GM12865 (cell line): ENCODE measurements at regions not wholly inside any gene's neighbourhood (a gene's known extent, or its start where the extent isn't known, plus 50 kb on each side); places are given as distances from the start of the nearest gene placed in this dataset.
A peak's percentile ranks its signal among the peaks of the same experiment; 100 is the strongest.

Source experiments
- DNase-seq: peaks from one replicate; pipeline ENCODE4 v3.0.0; 2010; ENCODE audit warnings: low read depth
- H3K4me3 ChIP-seq: 2 replicates; pipeline ENCODE4 v1.5.1; 2011; ENCODE audit warnings: mild to moderate bottlenecking, low read depth, low read length, control low read depth
- TF ChIP-seq, protein P1 (sequence below): IDR thresholded peaks from 2 replicates; pipeline ENCODE4 v1.5.1; 2011; ENCODE audit warnings: low read length, control low read depth, low read depth, inconsistent platforms; ENCODE audit not compliant: insufficient read depth; ENCODE audit errors: missing control alignments

GRCh38 chr3:118497274-118497673, 537.4 kb downstream of the IGSF11 start:
- TF ChIP-seq, protein P1, sequence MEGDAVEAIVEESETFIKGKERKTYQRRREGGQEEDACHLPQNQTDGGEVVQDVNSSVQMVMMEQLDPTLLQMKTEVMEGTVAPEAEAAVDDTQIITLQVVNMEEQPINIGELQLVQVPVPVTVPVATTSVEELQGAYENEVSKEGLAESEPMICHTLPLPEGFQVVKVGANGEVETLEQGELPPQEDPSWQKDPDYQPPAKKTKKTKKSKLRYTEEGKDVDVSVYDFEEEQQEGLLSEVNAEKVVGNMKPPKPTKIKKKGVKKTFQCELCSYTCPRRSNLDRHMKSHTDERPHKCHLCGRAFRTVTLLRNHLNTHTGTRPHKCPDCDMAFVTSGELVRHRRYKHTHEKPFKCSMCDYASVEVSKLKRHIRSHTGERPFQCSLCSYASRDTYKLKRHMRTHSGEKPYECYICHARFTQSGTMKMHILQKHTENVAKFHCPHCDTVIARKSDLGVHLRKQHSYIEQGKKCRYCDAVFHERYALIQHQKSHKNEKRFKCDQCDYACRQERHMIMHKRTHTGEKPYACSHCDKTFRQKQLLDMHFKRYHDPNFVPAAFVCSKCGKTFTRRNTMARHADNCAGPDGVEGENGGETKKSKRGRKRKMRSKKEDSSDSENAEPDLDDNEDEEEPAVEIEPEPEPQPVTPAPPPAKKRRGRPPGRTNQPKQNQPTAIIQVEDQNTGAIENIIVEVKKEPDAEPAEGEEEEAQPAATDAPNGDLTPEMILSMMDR: no peak
- DNase-seq: no peak
- H3K4me3 ChIP-seq: no peak overlapping the region

DNA sequence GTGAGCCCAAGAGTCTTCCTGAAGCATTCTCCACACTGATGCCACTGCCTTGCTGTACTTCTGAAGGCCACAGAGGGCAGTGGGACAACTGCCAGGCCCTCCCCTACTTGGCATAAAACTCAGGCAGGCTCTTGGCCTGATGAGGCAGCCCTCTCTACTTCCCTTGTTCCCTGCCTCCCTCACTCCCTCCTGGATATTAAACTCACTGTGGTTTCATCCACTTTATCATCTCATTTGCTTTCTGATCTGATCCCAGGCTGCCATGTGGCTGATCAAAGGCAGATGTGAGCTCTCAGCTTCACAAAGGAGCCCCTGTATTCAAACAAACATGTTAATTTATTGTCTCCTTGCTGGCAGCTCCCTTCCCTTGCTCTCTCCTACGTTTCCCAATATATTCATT, 533.5 kb downstream of the IGSF11 start:
- TF ChIP-seq, protein P1: no peak
- no peak overlapping the region for H3K4me3 ChIP-seq
- peak; percentile 9 for DNase-seq

DNA sequence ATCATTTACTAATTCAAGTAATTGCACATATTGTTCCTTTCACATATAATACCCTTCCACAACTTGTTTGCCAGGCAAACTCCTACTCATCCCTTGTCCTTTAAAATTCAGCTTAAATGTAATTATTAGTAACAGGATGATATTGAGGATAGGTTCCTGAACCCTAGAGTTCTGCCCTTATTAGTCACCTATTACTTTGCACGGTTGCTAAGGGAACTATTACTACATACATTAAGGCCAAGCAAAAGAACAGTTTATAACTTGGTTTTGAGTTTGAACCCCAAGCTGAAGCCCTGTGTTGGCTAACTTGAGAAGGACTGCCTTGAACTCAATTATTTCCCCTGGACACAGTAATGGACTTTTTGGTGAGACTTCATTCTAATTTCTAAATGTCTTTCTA, 529.7 kb downstream of the IGSF11 start:
- H3K4me3 ChIP-seq: no peak overlapping the region
- TF ChIP-seq, protein P1: no peak

GRCh38 chr3:118505784-118506183, 528.9 kb downstream of the IGSF11 start:
- TF ChIP-seq, protein P1: no peak

More for the DNA sequence above, 529.7 kb downstream of the IGSF11 start:
- no peak for DNase-seq

DNA sequence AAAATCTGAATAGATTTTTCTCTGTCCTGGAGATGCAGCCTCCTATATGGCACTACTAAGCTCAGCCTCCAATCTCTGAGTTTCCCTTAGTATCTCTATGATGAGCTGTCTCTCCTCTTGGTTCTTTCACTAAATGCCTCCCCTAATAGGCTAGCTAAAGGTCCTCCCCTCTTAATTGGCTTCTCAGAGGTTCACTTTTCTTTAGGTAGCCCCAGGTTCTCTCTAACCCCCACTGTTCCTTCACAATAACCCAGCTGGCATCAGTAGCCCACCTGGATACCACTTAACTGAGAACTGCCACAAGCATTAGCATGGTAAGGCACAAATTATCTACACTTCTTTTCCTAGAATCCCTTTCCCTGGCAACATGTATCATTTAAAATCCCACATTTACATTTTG, 523.2 kb downstream of the IGSF11 start:
- no peak for DNase-seq
- TF ChIP-seq, protein P1: no peak
- no peak overlapping the region for H3K4me3 ChIP-seq

More at GRCh38 chr3:118505784-118506183, 528.9 kb downstream of the IGSF11 start:
- DNase-seq: no peak
- H3K4me3 ChIP-seq: no peak overlapping the region

DNA sequence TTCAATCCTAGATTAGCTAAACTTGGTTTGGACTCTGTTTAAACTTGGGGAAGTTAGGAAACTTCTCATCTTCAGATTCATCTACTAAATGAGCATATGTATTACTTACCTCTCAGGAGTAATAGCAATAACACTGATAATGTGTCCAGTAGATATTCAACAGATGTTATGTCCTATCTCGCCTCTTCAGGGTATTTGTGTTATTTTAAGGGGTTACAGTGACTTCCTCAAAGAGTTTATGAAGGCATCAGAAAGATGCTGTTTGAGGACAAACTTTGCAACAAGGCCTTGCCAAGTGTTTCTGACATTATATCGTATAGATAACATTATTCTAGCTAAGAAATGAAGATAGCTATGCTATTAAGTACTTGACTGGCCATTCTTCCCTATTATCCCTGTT, 522.3 kb downstream of the IGSF11 start:
- DNase-seq: no peak
- no peak overlapping the region for H3K4me3 ChIP-seq
- TF ChIP-seq, protein P1: no peak

DNA sequence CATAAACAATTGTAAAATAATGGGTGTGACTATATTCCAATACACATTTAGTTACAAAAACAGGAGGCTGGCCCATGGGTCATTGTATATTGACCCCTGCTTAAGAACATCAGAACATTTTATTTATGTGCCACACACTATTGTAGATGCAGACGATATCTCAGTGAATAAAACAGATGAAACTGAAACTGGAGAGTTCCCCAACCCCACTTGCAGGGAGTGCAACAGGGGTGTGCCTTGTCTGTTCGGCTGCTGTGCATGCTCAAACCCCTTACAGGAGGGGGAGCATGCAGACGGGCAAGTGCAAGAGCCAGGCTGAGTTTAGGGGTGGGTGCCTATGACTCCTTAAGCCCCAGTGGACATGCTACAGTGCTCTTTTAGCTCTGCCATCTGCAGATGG, 509.6 kb downstream of the IGSF11 start:
- TF ChIP-seq, protein P1: no peak
- no peak overlapping the region for H3K4me3 ChIP-seq
- DNase-seq: peak; percentile 51
